MM.1S (cell line): ENCODE measurements at regions not wholly inside any gene's neighbourhood (a gene's known extent, or its start where the extent isn't known, plus 50 kb on each side); places are given as distances from the start of the nearest gene placed in this dataset.

Experiments
- DNase-seq: peaks from one replicate; pipeline ENCODE4 v3.0.0-alpha.2; 2015
- H2AFZ ChIP-seq: fragments of 300-600 bp; sonication (generic); 2 replicates; pipeline ENCODE4 v1.6.0; 2016; ENCODE audit warnings: antibody characterized with exemption, low read length
- H3F3A ChIP-seq: fragments of 300-600 bp; sonication (generic); 2 replicates; pipeline ENCODE4 v1.6.1; 2016; ENCODE audit warnings: mild to moderate bottlenecking, antibody characterized with exemption, low read length, moderate library complexity, mixed read lengths; ENCODE audit not compliant: insufficient read depth
- H3K27ac ChIP-seq: fragments of 300-600 bp; sonication (generic); 2 replicates; pipeline ENCODE4 v1.5.1; 2016; ENCODE audit warnings: mild to moderate bottlenecking, low read length
- H3K27me3 ChIP-seq: fragments of 300-600 bp; sonication (generic); replicated peaks from 2 replicates; pipeline ENCODE4 v1.6.0; 2016; ENCODE audit warnings: low read length; ENCODE audit not compliant: insufficient read depth
- H3K36me3 ChIP-seq: fragments of 300-600 bp; sonication (generic); replicated peaks from 2 replicates; pipeline ENCODE4 v1.6.1; 2016; ENCODE audit warnings: mild to moderate bottlenecking, low read length, mixed read lengths; ENCODE audit not compliant: insufficient read depth
- H3K4me1 ChIP-seq: fragments of 300-600 bp; sonication (generic); 2 replicates; pipeline ENCODE4 v1.6.1; 2016; ENCODE audit warnings: low read length, mixed read lengths
- H3K4me2 ChIP-seq: fragments of 300-600 bp; sonication (generic); 2 replicates; pipeline ENCODE4 v1.6.0; 2016; ENCODE audit warnings: low read depth, low read length
- H3K4me3 ChIP-seq: fragments of 300-600 bp; sonication (generic); 2 replicates; pipeline ENCODE4 v1.5.1; 2016; ENCODE audit warnings: low read length, mixed read lengths
- H3K79me2 ChIP-seq: fragments of 300-600 bp; sonication (generic); 2 replicates; pipeline ENCODE4 v1.6.1; 2016; ENCODE audit warnings: mixed run types, low read length, mixed read lengths
- H3K9ac ChIP-seq: fragments of 300-600 bp; sonication (generic); 2 replicates; pipeline ENCODE4 v1.6.1; 2016; ENCODE audit warnings: low read length, mixed read lengths
- H3K9me2 ChIP-seq: fragments of 300-600 bp; sonication (generic); replicated peaks from 2 replicates; pipeline ENCODE4 v1.6.1; 2016; ENCODE audit warnings: mild to moderate bottlenecking, low read length, mixed read lengths; ENCODE audit not compliant: insufficient read depth
- H3K9me3 ChIP-seq: fragments of 300-600 bp; sonication (generic); replicated peaks from 2 replicates; pipeline ENCODE4 v1.6.1; 2016; ENCODE audit warnings: mild to moderate bottlenecking, low read length, mixed read lengths; ENCODE audit not compliant: insufficient read depth
- H4K20me1 ChIP-seq: fragments of 300-600 bp; sonication (generic); 2 replicates; pipeline ENCODE4 v1.6.1; 2016; ENCODE audit warnings: mild to moderate bottlenecking, low read length, moderate library complexity, mixed read lengths; ENCODE audit not compliant: insufficient read depth
- CTCF ChIP-seq: fragments of 300-600 bp; sonication (generic); IDR thresholded peaks from 2 replicates; pipeline ENCODE4 v1.5.1; 2016; ENCODE audit warnings: antibody characterized with exemption, low read length, mixed read lengths
- EZH2 ChIP-seq: fragments of 300-600 bp; sonication (generic); optimal IDR thresholded peaks from 2 replicates; pipeline ENCODE3; 2017; ENCODE audit warnings: low read depth, mild to moderate bottlenecking, antibody characterized with exemption, low read length, mixed read lengths
- EZH2phosphoT487 ChIP-seq: fragments of 300-600 bp; sonication (generic); IDR thresholded peaks from 2 replicates; pipeline ENCODE4 v1.6.1; 2018; ENCODE audit warnings: antibody characterized with exemption, low read length

- Histone ChIP-seq H3K4me3 (no peak overlapping the region), H3K9me2 (no peaks in the 10 kb centered on the region), H3K79me2 (no peaks in the 10 kb centered on the region), H3K9me3 (no peaks in the 10 kb centered on the region), H3K27ac (no peak overlapping the region), H3K4me1 (peaks cover 13% of the 10 kb centered on the region), H3K9ac (no peak overlapping the region), H3K27me3 (no peaks in the 10 kb centered on the region), H2AFZ (peak overlapping the region; percentile 54), H4K20me1 (no peaks in the 10 kb centered on the region), H3K36me3 (no peaks in the 10 kb centered on the region), H3F3A (no peaks in the 10 kb centered on the region), H3K4me2 (peak overlapping the region; percentile 16; the same call in 1 of the 2 replicates)
- DNase-seq = no peak
- TF ChIP-seq EZH2phosphoT487 (no peak), CTCF (no peak), EZH2 (no peak)
Observed at GRCh38 chr1:53390261-53390660, 62.4 kb upstream of the LRP8 start.

GRCh38 chr1:53390736-53391135, 62.9 kb upstream of the LRP8 start:
- no peaks in the 10 kb centered on the region for H3K79me2 ChIP-seq
- no peaks in the 10 kb centered on the region for H4K20me1 ChIP-seq
- no peaks in the 10 kb centered on the region for H3K27me3 ChIP-seq
- no peak overlapping the region for H3K9ac ChIP-seq
- no peak overlapping the region for H3K4me2 ChIP-seq
- no peak overlapping the region for H3K27ac ChIP-seq
- H3F3A ChIP-seq = no peaks in the 10 kb centered on the region
- DNase-seq = no peak
- no peak overlapping the region for H3K4me3 ChIP-seq
- no peaks in the 10 kb centered on the region for H3K36me3 ChIP-seq
- no peak for TF ChIP-seq EZH2
- H3K9me2 ChIP-seq = no peaks in the 10 kb centered on the region
- H3K9me3 ChIP-seq = no peaks in the 10 kb centered on the region
- H2AFZ ChIP-seq = peak overlapping the region; percentile 54; the same call in 1 of the 2 replicates
- peaks cover 13% of the 10 kb centered on the region for H3K4me1 ChIP-seq

GRCh38 chr1:53391296-53391695, 63.4 kb upstream of the LRP8 start:
- Histone ChIP-seq H3K4me1 (peaks cover 13% of the 10 kb centered on the region), H3K9me2 (no peaks in the 10 kb centered on the region), H3K4me2 (no peak overlapping the region), H3K9ac (no peak overlapping the region), H3K4me3 (no peak overlapping the region), H3K79me2 (no peaks in the 10 kb centered on the region), H3K9me3 (no peaks in the 10 kb centered on the region), H4K20me1 (no peaks in the 10 kb centered on the region), H3K27me3 (no peaks in the 10 kb centered on the region), H3K27ac (no peak overlapping the region), H3F3A (no peaks in the 10 kb centered on the region), H2AFZ (no peak overlapping the region), H3K36me3 (no peaks in the 10 kb centered on the region)
- no peak for DNase-seq
- TF ChIP-seq EZH2 (no peak), CTCF (no peak), EZH2phosphoT487 (no peak)

- no peak for DNase-seq
- H3K27ac ChIP-seq = no peak overlapping the region
- no peak overlapping the region for H3K4me2 ChIP-seq
- H3K4me3 ChIP-seq = no peak overlapping the region
- no peak overlapping the region for H3K9ac ChIP-seq
- H4K20me1 ChIP-seq = no peaks in the 10 kb centered on the region
- peaks cover 13% of the 10 kb centered on the region for H3K4me1 ChIP-seq
- no peaks in the 10 kb centered on the region for H3F3A ChIP-seq
- TF ChIP-seq CTCF (no peak), EZH2 (no peak), EZH2phosphoT487 (no peak)
- H3K9me3 ChIP-seq = no peaks in the 10 kb centered on the region
- H3K27me3 ChIP-seq = no peaks in the 10 kb centered on the region
- no peak overlapping the region for H2AFZ ChIP-seq
- H3K9me2 ChIP-seq = no peaks in the 10 kb centered on the region
- H3K36me3 ChIP-seq = no peaks in the 10 kb centered on the region
- H3K79me2 ChIP-seq = no peaks in the 10 kb centered on the region
Observed at GRCh38 chr1:53391982-53392381, 64.1 kb upstream of the LRP8 start.
